Thyroid gland (tissue), 4 donors: ENCODE measurements at regions not wholly inside any gene's neighbourhood (a gene's known extent, or its start where the extent isn't known, plus 50 kb on each side); places are given as distances from the start of the nearest gene placed in this dataset.

ENCODE experiments used
- POLR2A ChIP-seq, 2 donors: fragments of 450-650 bp; IDR thresholded peaks; one replicate each; pipeline ENCODE4 v1.6.1; 2017; ENCODE audit warnings: antibody characterized with exemption in 2 of 2, mild to moderate bottlenecking in 2 of 2, moderate library complexity in 1 of 2
- TF ChIP-seq, protein P1 (sequence below), 6 experiments: fragments of 200-600 bp in 3 of 6; fragments of 450-650 bp in 3 of 6; sonication (generic) in 3 of 6; IDR thresholded peaks; one replicate each; pipeline ENCODE4 v1.5.1; 2016 to 2019; ENCODE audit warnings: antibody characterized with exemption in 6 of 6, mild to moderate bottlenecking in 2 of 6, inconsistent platforms in 1 of 6, moderate library complexity in 1 of 6

DNA sequence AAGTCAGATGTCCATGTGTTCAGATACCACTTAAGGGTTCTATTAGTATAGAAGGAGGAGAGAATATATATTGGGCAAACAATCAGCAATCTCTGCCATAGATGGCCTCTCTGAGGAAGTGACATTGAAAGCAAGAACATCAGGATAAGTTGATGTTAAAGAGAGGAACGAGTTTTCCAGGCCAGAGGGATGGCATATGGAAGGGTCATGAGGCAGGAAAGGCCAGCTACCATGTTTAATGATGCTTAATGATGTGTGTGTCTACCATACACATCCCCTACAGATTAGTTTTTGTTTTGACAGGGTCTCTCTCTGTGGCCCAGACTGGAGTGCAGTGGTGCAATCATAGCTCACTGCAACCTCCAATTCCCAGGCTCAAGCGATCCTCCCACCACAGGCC is 63.0 kb downstream of the PTTG1 start:
- TF ChIP-seq, protein P1, sequence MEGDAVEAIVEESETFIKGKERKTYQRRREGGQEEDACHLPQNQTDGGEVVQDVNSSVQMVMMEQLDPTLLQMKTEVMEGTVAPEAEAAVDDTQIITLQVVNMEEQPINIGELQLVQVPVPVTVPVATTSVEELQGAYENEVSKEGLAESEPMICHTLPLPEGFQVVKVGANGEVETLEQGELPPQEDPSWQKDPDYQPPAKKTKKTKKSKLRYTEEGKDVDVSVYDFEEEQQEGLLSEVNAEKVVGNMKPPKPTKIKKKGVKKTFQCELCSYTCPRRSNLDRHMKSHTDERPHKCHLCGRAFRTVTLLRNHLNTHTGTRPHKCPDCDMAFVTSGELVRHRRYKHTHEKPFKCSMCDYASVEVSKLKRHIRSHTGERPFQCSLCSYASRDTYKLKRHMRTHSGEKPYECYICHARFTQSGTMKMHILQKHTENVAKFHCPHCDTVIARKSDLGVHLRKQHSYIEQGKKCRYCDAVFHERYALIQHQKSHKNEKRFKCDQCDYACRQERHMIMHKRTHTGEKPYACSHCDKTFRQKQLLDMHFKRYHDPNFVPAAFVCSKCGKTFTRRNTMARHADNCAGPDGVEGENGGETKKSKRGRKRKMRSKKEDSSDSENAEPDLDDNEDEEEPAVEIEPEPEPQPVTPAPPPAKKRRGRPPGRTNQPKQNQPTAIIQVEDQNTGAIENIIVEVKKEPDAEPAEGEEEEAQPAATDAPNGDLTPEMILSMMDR (IDR thresholded peaks at IDR 0.05), result no peak
- TF ChIP-seq POLR2A (IDR thresholded peaks at IDR 0.05), result no peak
